ENCODE measurements at regions not wholly inside any gene's neighbourhood (a gene's known extent, or its start where the extent isn't known, plus 50 kb on each side); places are given as distances from the start of the nearest gene placed in this dataset.

DNA sequence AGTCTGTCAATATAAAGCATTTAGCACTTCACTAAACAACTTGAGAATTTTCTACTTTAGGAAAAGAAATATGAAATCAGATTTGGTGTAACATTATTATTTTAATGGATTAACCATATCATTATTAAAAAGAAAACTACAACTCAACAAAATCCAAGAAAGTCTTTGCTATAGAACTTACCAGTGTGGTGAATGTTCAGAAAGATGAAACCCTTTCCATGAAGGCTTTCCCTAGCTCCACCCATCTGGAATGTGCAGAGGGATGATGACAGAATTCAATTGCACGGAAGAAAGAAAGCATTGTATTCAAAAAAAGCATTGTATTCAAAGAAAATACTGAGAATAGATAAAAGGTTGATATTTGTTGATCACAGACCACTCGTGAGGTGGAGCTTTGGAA, 328.6 kb upstream of the NUDT12 start:
- WGBS (ENCODE audit: insufficient coverage) = no CpG with 5 or more reads among the region's 2 CpGs
- ChIA-PET CTCF (no interaction called here), POLR2A (no interaction called here)
- Histone ChIP-seq H2AFZ (ENCODE audit: insufficient read depth, low read depth, low read length, poor library complexity, severe bottlenecking) (no peak overlapping the region), H3K79me2 (ENCODE audit: control insufficient read depth, insufficient read depth, low read length) (no peaks in the 10 kb centered on the region), H3K27me3 (replicated peaks in 1 of 4; ENCODE audit: control extremely low read depth in 1 of 4, control insufficient read depth in 3 of 4, insufficient read depth in 4 of 4, low read length in 3 of 4) (no peaks in the 10 kb centered on the region), H3K4me1 (ENCODE audit: control insufficient read depth in 2 of 2, insufficient read depth in 2 of 2, low read length in 2 of 2) (no peaks in the 10 kb centered on the region), H3K4me3 (ENCODE audit: control extremely low read depth in 1 of 5, extremely low read depth in 1 of 5, insufficient read depth in 1 of 5, low read depth in 2 of 5, low read length in 4 of 5) (no peak overlapping the region), H4K20me1 (ENCODE audit: control insufficient read depth, insufficient read depth, low read length, poor library complexity, severe bottlenecking) (no peaks in the 10 kb centered on the region), H3K27ac (ENCODE audit: low read length in 2 of 2) (no peak overlapping the region), H3K9me3 (ENCODE audit: control extremely low read depth in 1 of 3, control insufficient read depth in 2 of 3, insufficient read depth in 1 of 3, low read length in 2 of 3) (no peaks in the 10 kb centered on the region), H3K36me3 (replicated peaks in 1 of 2; ENCODE audit: control extremely low read depth in 1 of 2, control insufficient read depth in 1 of 2, extremely low read depth in 1 of 2, insufficient read depth in 2 of 2, low read length in 1 of 2) (no peaks in the 10 kb centered on the region), H3K4me2 (replicated peaks; ENCODE audit: low read depth, low read length, poor library complexity, severe bottlenecking) (no peak overlapping the region), H3K9ac (ENCODE audit: low read length) (no peak overlapping the region)
- ATAC-seq (ENCODE audit: low read depth) = no peak
- intact Hi-C loops (cut with micrococcal nuclease) = no loop called here
- no peaks in the 10 kb centered on the region for H3K4me1 Mint-ChIP-seq
- DNase-seq = no peak
- H3K9me3 Mint-ChIP-seq (ENCODE audit: insufficient read depth) = no peaks in the 10 kb centered on the region
- TF ChIP-seq, protein P1, sequence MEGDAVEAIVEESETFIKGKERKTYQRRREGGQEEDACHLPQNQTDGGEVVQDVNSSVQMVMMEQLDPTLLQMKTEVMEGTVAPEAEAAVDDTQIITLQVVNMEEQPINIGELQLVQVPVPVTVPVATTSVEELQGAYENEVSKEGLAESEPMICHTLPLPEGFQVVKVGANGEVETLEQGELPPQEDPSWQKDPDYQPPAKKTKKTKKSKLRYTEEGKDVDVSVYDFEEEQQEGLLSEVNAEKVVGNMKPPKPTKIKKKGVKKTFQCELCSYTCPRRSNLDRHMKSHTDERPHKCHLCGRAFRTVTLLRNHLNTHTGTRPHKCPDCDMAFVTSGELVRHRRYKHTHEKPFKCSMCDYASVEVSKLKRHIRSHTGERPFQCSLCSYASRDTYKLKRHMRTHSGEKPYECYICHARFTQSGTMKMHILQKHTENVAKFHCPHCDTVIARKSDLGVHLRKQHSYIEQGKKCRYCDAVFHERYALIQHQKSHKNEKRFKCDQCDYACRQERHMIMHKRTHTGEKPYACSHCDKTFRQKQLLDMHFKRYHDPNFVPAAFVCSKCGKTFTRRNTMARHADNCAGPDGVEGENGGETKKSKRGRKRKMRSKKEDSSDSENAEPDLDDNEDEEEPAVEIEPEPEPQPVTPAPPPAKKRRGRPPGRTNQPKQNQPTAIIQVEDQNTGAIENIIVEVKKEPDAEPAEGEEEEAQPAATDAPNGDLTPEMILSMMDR (IDR thresholded peaks at IDR 0.05) = no peak
- no peak overlapping the region for H3K4me3 Mint-ChIP-seq
- no peak overlapping the region for H3K27ac Mint-ChIP-seq
- H3K27me3 Mint-ChIP-seq = no peaks in the 10 kb centered on the region

DNA sequence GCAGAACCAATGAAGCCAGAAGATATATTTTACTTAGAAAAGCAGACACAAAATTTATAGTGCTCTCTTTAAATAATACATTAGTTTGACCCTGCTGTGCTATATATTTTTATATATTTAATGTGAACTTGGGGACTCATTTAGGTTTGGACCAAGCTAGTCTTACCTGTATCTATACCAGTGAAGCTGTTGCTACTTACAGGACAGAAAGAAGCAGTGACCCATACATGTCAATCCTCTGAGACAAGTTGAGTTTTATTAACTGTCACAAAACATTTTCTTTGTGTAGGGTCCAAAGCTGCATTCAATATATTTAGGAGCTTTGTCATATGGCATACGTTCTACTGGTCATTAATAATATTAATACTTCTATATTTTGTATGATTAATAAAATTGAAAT, 327.7 kb upstream of the NUDT12 start:
- ATAC-seq (ENCODE audit: low read depth) = no peak
- H2AFZ ChIP-seq (ENCODE audit: insufficient read depth, low read depth, low read length, poor library complexity, severe bottlenecking) = no peak overlapping the region
- TF ChIP-seq EZH2 (IDR thresholded peaks at IDR 0.05; ENCODE audit: borderline replicate concordance, insufficient read depth, low read depth, low read length, poor library complexity, severe bottlenecking) = no peak
- TF ChIP-seq, protein P1 (IDR thresholded peaks at IDR 0.05) = no peak
- no peaks in the 10 kb centered on the region for H4K20me1 ChIP-seq (ENCODE audit: control insufficient read depth, insufficient read depth, low read length, poor library complexity, severe bottlenecking)
- Mint-ChIP-seq H3K27ac (no peak overlapping the region), H3K9me3 (ENCODE audit: insufficient read depth) (no peaks in the 10 kb centered on the region), H3K4me1 (no peaks in the 10 kb centered on the region), H3K27me3 (no peaks in the 10 kb centered on the region), H3K4me3 (no peak overlapping the region)
- H3K36me3 ChIP-seq (replicated peaks in 1 of 2; ENCODE audit: control extremely low read depth in 1 of 2, control insufficient read depth in 1 of 2, extremely low read depth in 1 of 2, insufficient read depth in 2 of 2, low read length in 1 of 2) = no peaks in the 10 kb centered on the region
- H3K9me3 ChIP-seq (ENCODE audit: control extremely low read depth in 1 of 3, control insufficient read depth in 2 of 3, insufficient read depth in 1 of 3, low read length in 2 of 3) = no peaks in the 10 kb centered on the region
- CTCF ChIA-PET = no interaction called here
- no peaks in the 10 kb centered on the region for H3K4me1 ChIP-seq (ENCODE audit: control insufficient read depth in 2 of 2, insufficient read depth in 2 of 2, low read length in 2 of 2)
- POLR2A ChIA-PET = no interaction called here
- no peak overlapping the region for H3K4me2 ChIP-seq (replicated peaks; ENCODE audit: low read depth, low read length, poor library complexity, severe bottlenecking)
- intact Hi-C loops (cut with micrococcal nuclease) = no loop called here
- no peak overlapping the region for H3K9ac ChIP-seq (ENCODE audit: low read length)
- WGBS (ENCODE audit: insufficient coverage) = no CpG with 5 or more reads among the region's 1 CpG
- no peak overlapping the region for H3K4me3 ChIP-seq (ENCODE audit: control extremely low read depth in 1 of 5, extremely low read depth in 1 of 5, insufficient read depth in 1 of 5, low read depth in 2 of 5, low read length in 4 of 5)
- H3K79me2 ChIP-seq (ENCODE audit: control insufficient read depth, insufficient read depth, low read length) = no peaks in the 10 kb centered on the region
- no peak overlapping the region for H3K27ac ChIP-seq (ENCODE audit: low read length in 2 of 2)
- no peak for DNase-seq
- H3K27me3 ChIP-seq (replicated peaks in 1 of 4; ENCODE audit: control extremely low read depth in 1 of 4, control insufficient read depth in 3 of 4, insufficient read depth in 4 of 4, low read length in 3 of 4) = no peaks in the 10 kb centered on the region
